RWPE2 (cell line): ENCODE measurements at regions not wholly inside any gene's neighbourhood (a gene's known extent, or its start where the extent isn't known, plus 50 kb on each side); places are given as distances from the start of the nearest gene placed in this dataset.

Experiments
- ATAC-seq: fragments of 200-7000 bp; cut with Tn5 transposase; 3 replicates; pipeline ENCODE4 v1.9.1; 2021; ENCODE audit warnings: low read depth
- DNase-seq: peaks from one replicate; pipeline ENCODE4 v3.0.0-alpha.2; 2020; ENCODE audit warnings: low spot score
- H3K27ac ChIP-seq: fragments of 450-650 bp; 2 replicates; pipeline ENCODE4 v1.5.1; 2017; ENCODE audit warnings: mild to moderate bottlenecking; ENCODE audit not compliant: poor library complexity, severe bottlenecking
- H3K27me3 ChIP-seq: fragments of 250-450 bp; sonication (Bioruptor Pico); 2 replicates; pipeline ENCODE4 v1.5.1; 2021; ENCODE audit warnings: mild to moderate bottlenecking, moderate library complexity; ENCODE audit not compliant: insufficient read depth, poor library complexity, severe bottlenecking
- H3K36me3 ChIP-seq: fragments of 250-450 bp; sonication (Bioruptor Pico); 2 replicates; pipeline ENCODE4 v1.5.1; 2020; ENCODE audit warnings: low read depth, mild to moderate bottlenecking, moderate library complexity
- H3K4me1 ChIP-seq: fragments of 250-450 bp; sonication (Bioruptor Pico); 2 replicates; pipeline ENCODE4 v1.5.1; 2021; ENCODE audit warnings: mild to moderate bottlenecking, moderate library complexity; ENCODE audit not compliant: insufficient read depth, poor library complexity, severe bottlenecking
- H3K4me3 ChIP-seq: fragments of 250-450 bp; sonication (Bioruptor Pico); 2 replicates; pipeline ENCODE4 v1.5.1; 2021; ENCODE audit warnings: mild to moderate bottlenecking, moderate library complexity; ENCODE audit not compliant: severe bottlenecking
- H3K9me3 ChIP-seq: fragments of 250-450 bp; sonication (Bioruptor Pico); 2 replicates; pipeline ENCODE4 v1.5.1; 2021; ENCODE audit warnings: mild to moderate bottlenecking, moderate library complexity; ENCODE audit not compliant: severe bottlenecking
- CTCF ChIP-seq: fragments of 450-650 bp; IDR thresholded peaks from one replicate; pipeline ENCODE4 v1.5.1; 2017; ENCODE audit warnings: mild to moderate bottlenecking, moderate library complexity; ENCODE audit not compliant: poor library complexity, severe bottlenecking

GRCh38 chr11:122168218-122168617, 52.2 kb upstream of the BLID start:
- peaks cover 88% of the 10 kb centered on the region for H3K36me3 ChIP-seq
- no peaks in the 10 kb centered on the region for H3K9me3 ChIP-seq
- ATAC-seq (peak; percentile 60), DNase-seq (no peak)
- no peak overlapping the region for H3K4me3 ChIP-seq
- H3K27me3 ChIP-seq: no peaks in the 10 kb centered on the region
- H3K4me1 ChIP-seq: peaks cover 75% of the 10 kb centered on the region
- H3K27ac ChIP-seq: peak overlapping the region; percentile 99
- TF ChIP-seq CTCF: no peak

DNA sequence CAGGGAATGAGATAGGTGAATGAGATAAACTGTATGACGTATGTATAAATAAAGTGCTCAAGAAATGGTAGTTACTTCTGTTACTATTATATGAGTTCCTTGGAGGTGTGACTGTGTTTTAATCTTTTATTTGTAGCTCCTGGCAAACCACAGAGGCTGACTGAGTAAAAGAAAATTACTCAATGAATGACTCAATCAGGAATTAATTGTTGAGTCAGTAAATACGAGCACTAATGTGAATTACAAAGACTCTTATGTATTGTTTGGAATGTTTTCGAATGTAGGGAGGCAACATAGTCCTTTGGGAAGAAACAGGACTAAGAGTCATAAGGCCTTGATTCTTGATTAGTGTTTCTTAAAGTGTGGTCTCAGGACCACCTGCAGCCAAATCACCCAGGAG, 51.1 kb upstream of the BLID start:
- H3K9me3 ChIP-seq: no peaks in the 10 kb centered on the region
- ATAC-seq (peak; percentile 73), DNase-seq (no peak)
- peaks cover 84% of the 10 kb centered on the region for H3K4me1 ChIP-seq
- peak overlapping the region; percentile 99 for H3K27ac ChIP-seq
- TF ChIP-seq CTCF: no peak
- H3K4me3 ChIP-seq: no peak overlapping the region
- H3K27me3 ChIP-seq: no peaks in the 10 kb centered on the region
- H3K36me3 ChIP-seq: peaks cover 86% of the 10 kb centered on the region

DNA sequence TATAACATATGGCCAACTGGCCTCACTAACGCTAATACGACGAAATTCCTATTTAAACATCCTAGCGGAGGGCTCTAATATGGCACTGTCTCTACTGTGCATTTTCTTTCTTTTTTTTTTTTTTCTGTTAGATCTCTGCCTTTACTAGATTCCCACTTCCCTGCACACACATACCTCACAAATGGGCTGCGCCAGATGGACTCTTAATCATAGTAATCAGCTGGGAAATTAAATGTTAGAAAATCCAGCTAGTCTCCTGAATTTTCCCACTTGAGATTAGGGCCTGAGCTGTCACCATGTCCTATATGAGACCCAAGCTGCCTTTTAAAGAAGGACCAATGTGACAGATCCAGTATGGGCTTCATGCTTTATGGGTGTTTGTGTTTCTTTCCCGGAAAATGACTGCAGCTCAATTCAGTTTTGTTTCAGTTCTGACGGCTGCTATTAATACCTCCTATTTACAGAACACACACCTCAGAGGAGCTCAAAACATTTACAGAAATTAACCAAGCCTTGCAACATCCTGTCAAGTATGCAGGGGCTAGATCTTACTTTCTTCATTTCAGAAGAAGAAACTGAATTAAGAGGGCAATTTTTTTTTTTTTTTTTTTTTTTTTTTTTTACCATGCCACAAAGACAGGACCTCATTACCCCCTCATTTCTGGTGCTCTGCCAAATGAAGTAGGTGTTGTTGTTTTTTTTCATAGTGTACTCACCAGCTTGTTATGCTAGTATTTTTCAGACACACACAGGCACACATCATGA, 49.8 kb upstream of the BLID start:
- peak overlapping the region; percentile 99 for H3K27ac ChIP-seq
- no peak for ATAC-seq
- H3K9me3 ChIP-seq: no peaks in the 10 kb centered on the region
- H3K4me1 ChIP-seq: peaks cover 92% of the 10 kb centered on the region
- H3K27me3 ChIP-seq: no peaks in the 10 kb centered on the region
- H3K36me3 ChIP-seq: peaks cover 89% of the 10 kb centered on the region
- no peak for TF ChIP-seq CTCF
- DNase-seq: no peak
- no peak overlapping the region for H3K4me3 ChIP-seq
